ENCODE measurements at regions not wholly inside any gene's neighbourhood (a gene's known extent, or its start where the extent isn't known, plus 50 kb on each side); places are given as distances from the start of the nearest gene placed in this dataset.

DNA sequence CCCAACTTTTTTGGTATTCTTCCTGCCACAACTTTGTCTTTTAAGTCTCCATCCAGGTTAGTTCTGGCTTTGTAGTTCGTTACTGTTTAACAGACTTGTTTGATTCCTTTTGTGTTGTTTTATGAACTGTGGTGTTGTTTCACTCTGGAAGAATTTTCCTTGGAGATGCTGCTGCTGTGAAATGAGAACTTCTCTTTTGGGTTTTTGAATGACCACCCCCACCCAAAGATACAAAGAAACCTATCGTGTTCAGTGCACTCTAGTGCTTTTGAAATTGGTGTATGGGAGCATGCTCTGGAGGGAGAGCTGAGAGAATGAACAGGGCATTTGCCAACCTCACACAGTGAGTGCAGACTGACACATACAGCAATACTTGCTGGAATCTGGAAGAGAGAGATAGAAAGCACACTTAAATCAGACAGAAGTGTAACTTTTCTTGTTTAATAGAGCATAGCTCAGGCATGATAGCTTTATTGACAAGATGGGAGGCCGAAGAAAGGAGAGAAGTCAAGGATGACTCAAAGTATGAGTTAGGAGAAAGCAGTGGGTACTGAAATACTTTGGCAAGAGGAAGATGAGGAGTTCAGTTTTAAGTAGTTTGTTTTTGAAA, 293.1 kb downstream of the SOX4 start:
- H3K4me2 ChIP-seq (ENCODE audit: insufficient read depth, low read length) = no peak overlapping the region
- no peaks in the 10 kb centered on the region for H4K20me1 ChIP-seq (ENCODE audit: insufficient read depth, low read length)
- H3K27me3 ChIP-seq (ENCODE audit: insufficient read depth, low read length, poor library complexity) = no peaks in the 10 kb centered on the region
- H3K4me1 ChIP-seq (ENCODE audit: insufficient read depth, low read length) = peaks cover 35% of the 10 kb centered on the region
- H3K27ac ChIP-seq (ENCODE audit: low read length) = no peak overlapping the region
- TF ChIP-seq CTCF (IDR thresholded peaks at IDR 0.05; ENCODE audit: borderline replicate concordance, extremely low read depth, low read length, poor library complexity, severe bottlenecking) (no peak), EZH2 (IDR thresholded peaks at IDR 0.05; ENCODE audit: borderline replicate concordance, low read depth, low read length, severe bottlenecking) (no peak)
- peaks cover 14% of the 10 kb centered on the region for H3K79me2 ChIP-seq (ENCODE audit: insufficient read depth, low read length)
- no peak overlapping the region for H3K9ac ChIP-seq (ENCODE audit: low read depth, low read length)
- no peaks in the 10 kb centered on the region for H3K9me3 ChIP-seq (ENCODE audit: insufficient read depth, low read length, severe bottlenecking)
- H2AFZ ChIP-seq (ENCODE audit: low read depth, low read length) = no peak overlapping the region
- ATAC-seq (ENCODE audit: insufficient read depth, low read depth) = no peak
- peaks cover 6% of the 10 kb centered on the region; the same call in 1 of the 2 replicates for H3K36me3 ChIP-seq (ENCODE audit: insufficient read depth, low read length)
- no peak overlapping the region for H3K4me3 ChIP-seq (ENCODE audit: low read depth in 1 of 2, low read length in 2 of 2)
- DNase-seq = no peak

GRCh38 chr6:21887231-21888185, 294.0 kb downstream of the SOX4 start:
- no peak overlapping the region for H3K27ac ChIP-seq (ENCODE audit: low read length)
- no peak for ATAC-seq (ENCODE audit: insufficient read depth, low read depth)
- H3K9me3 ChIP-seq (ENCODE audit: insufficient read depth, low read length, severe bottlenecking) = no peaks in the 10 kb centered on the region
- TF ChIP-seq EZH2 (IDR thresholded peaks at IDR 0.05; ENCODE audit: borderline replicate concordance, low read depth, low read length, severe bottlenecking) = no peak
- no peak for TF ChIP-seq CTCF (IDR thresholded peaks at IDR 0.05; ENCODE audit: borderline replicate concordance, extremely low read depth, low read length, poor library complexity, severe bottlenecking)
- H3K36me3 ChIP-seq (ENCODE audit: insufficient read depth, low read length) = peaks cover 6% of the 10 kb centered on the region; the same call in 1 of the 2 replicates
- no peak overlapping the region for H3K4me2 ChIP-seq (ENCODE audit: insufficient read depth, low read length)
- DNase-seq = no peak
- H3K4me1 ChIP-seq (ENCODE audit: insufficient read depth, low read length) = peaks cover 26% of the 10 kb centered on the region
- no peak overlapping the region for H3K4me3 ChIP-seq (ENCODE audit: low read depth in 1 of 2, low read length in 2 of 2)
- H4K20me1 ChIP-seq (ENCODE audit: insufficient read depth, low read length) = no peaks in the 10 kb centered on the region
- H3K9ac ChIP-seq (ENCODE audit: low read depth, low read length) = no peak overlapping the region
- peaks cover 14% of the 10 kb centered on the region for H3K79me2 ChIP-seq (ENCODE audit: insufficient read depth, low read length)
- no peak overlapping the region for H2AFZ ChIP-seq (ENCODE audit: low read depth, low read length)
- no peaks in the 10 kb centered on the region for H3K27me3 ChIP-seq (ENCODE audit: insufficient read depth, low read length, poor library complexity)

DNA sequence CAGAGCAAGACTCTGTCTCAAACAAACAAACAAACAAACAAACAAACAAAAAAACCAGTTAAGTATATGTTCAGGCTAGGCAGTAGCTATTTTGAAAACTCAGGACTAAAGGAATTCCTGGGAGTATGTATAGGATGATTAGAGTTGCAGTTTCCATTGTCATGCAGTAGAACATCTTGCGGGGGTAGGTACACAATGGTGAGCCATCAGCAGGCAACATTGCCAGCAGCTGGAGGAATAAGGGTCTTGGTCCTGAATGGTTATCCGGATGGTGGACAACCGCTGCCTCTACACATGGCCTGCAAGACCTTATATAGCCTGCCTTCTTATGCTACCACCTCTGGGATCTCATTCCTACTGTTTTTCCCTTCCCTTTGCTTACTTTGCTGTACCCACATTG, 297.5 kb downstream of the SOX4 start:
- Histone ChIP-seq H4K20me1 (ENCODE audit: insufficient read depth, low read length) (no peaks in the 10 kb centered on the region), H3K9me3 (ENCODE audit: insufficient read depth, low read length, severe bottlenecking) (no peaks in the 10 kb centered on the region), H3K79me2 (ENCODE audit: insufficient read depth, low read length) (peaks cover 12% of the 10 kb centered on the region), H3K27me3 (ENCODE audit: insufficient read depth, low read length, poor library complexity) (no peaks in the 10 kb centered on the region), H3K4me1 (ENCODE audit: insufficient read depth, low read length) (no peaks in the 10 kb centered on the region), H3K9ac (ENCODE audit: low read depth, low read length) (no peak overlapping the region), H3K27ac (ENCODE audit: low read length) (0 out of 2 replicates have a peak overlapping the region, but pooled peaks have one; percentile 52), H3K36me3 (ENCODE audit: insufficient read depth, low read length) (peaks cover 3% of the 10 kb centered on the region), H3K4me3 (ENCODE audit: low read depth in 1 of 2, low read length in 2 of 2) (no peak overlapping the region), H3K4me2 (ENCODE audit: insufficient read depth, low read length) (no peak overlapping the region), H2AFZ (ENCODE audit: low read depth, low read length) (no peak overlapping the region)
- DNase-seq (no peak), ATAC-seq (ENCODE audit: insufficient read depth, low read depth) (no peak)
- TF ChIP-seq EZH2 (IDR thresholded peaks at IDR 0.05; ENCODE audit: borderline replicate concordance, low read depth, low read length, severe bottlenecking) = no peak
- TF ChIP-seq CTCF (IDR thresholded peaks at IDR 0.05; ENCODE audit: borderline replicate concordance, extremely low read depth, low read length, poor library complexity, severe bottlenecking) = no peak
